ACC112 (cell line): ENCODE measurements at regions not wholly inside any gene's neighbourhood (a gene's known extent, or its start where the extent isn't known, plus 50 kb on each side); places are given as distances from the start of the nearest gene placed in this dataset.

Experiments used
- H2AFZ ChIP-seq: fragments of 200-600 bp; sonication (generic); one replicate; pipeline ENCODE4 v1.6.0; 2017; ENCODE audit warnings: antibody characterized with exemption, low read length; ENCODE audit not compliant: unreplicated experiment
- H3K27ac ChIP-seq: fragments of 200-600 bp; sonication (generic); 2 replicates; pipeline ENCODE4 v1.5.1; 2014; ENCODE audit warnings: low read depth, mild to moderate bottlenecking, antibody characterized with exemption, low read length, moderate library complexity
- H3K27me3 ChIP-seq: fragments of 200-600 bp; sonication (generic); 2 replicates; pipeline ENCODE4 v1.6.1; 2014; ENCODE audit warnings: mild to moderate bottlenecking, antibody characterized with exemption, low read length, moderate library complexity, mixed read lengths; ENCODE audit not compliant: insufficient read depth
- H3K36me3 ChIP-seq: fragments of 200-600 bp; sonication (generic); 2 replicates; pipeline ENCODE4 v1.6.1; 2016; ENCODE audit warnings: mild to moderate bottlenecking, antibody characterized with exemption, low read length, moderate library complexity, mixed read lengths; ENCODE audit not compliant: insufficient read depth
- H3K4me1 ChIP-seq: fragments of 200-600 bp; sonication (generic); one replicate; pipeline ENCODE4 v1.6.1; 2016; ENCODE audit warnings: low read length, mixed read lengths; ENCODE audit not compliant: insufficient read depth, unreplicated experiment, control insufficient read depth
- H3K4me3 ChIP-seq: fragments of 200-600 bp; sonication (generic); 2 replicates; pipeline ENCODE4 v1.5.1; 2014; ENCODE audit warnings: mild to moderate bottlenecking, low read depth, low read length
- H3K79me2 ChIP-seq: fragments of 200-600 bp; sonication (generic); one replicate; pipeline ENCODE4 v1.6.0; 2016; ENCODE audit warnings: low read length; ENCODE audit not compliant: control insufficient read depth, unreplicated experiment, insufficient read depth

DNA sequence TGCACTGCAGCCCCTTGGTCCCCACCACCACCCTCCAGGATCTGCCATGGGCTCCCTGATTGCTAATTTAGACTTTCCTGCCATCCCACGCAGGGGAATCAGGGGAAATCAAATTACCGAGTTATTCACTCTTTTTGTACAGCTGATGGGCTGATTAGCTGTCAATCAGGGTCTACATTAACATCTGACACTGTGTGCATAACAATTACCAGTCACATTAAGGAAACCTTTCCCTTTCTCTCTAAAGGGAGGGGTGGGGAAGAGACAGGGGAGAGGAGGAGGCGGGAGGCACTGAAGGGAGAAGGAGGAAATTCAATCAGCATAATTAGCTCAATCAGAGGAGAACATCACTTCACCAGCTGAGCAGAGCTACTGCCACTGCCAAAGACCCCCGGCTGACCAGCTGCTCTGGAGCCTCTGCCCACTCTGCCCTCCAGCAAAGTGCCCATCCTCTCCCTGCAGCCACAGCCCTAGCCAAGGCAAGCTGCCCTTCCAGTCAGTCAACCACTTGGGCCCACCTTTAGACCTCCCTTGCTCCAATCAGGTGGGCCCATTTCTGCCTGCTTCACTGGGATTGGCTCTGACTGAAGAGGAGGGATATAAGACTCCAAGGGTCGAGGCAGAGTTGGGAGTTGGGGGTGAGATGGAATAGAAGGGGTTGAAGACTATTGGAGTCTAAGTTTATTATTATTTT, 199.3 kb upstream of the ZC3H12A start:
- Histone ChIP-seq H2AFZ (no peak overlapping the region), H3K79me2 (no peaks in the 10 kb centered on the region), H3K27ac (no peak overlapping the region), H3K36me3 (no peaks in the 10 kb centered on the region), H3K4me3 (no peak overlapping the region), H3K4me1 (no peaks in the 10 kb centered on the region), H3K27me3 (no peaks in the 10 kb centered on the region)

DNA sequence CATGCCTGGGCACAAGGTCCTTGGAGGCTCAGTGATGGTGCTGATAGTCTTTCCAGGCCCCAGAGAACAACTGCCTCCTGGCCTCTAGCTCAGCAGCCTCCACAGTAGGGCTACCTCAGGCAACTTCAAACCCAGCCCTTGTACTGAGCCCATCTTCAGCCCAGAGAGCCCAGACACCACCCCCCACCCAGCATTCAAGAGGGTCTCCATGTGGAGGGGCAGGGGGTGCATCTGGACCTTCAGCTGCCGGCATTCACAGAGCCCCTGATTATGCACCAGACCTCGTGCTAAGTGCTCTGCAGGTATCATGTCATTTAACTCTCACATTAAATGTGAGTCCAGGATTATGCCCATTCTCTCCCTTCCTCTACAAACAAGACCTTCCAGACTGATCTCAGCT, 197.0 kb upstream of the ZC3H12A start:
- H2AFZ ChIP-seq = no peak overlapping the region
- H3K4me3 ChIP-seq = no peak overlapping the region
- no peak overlapping the region for H3K27ac ChIP-seq
- no peaks in the 10 kb centered on the region for H3K4me1 ChIP-seq
- no peaks in the 10 kb centered on the region for H3K36me3 ChIP-seq
- H3K79me2 ChIP-seq = no peaks in the 10 kb centered on the region
- no peaks in the 10 kb centered on the region for H3K27me3 ChIP-seq

DNA sequence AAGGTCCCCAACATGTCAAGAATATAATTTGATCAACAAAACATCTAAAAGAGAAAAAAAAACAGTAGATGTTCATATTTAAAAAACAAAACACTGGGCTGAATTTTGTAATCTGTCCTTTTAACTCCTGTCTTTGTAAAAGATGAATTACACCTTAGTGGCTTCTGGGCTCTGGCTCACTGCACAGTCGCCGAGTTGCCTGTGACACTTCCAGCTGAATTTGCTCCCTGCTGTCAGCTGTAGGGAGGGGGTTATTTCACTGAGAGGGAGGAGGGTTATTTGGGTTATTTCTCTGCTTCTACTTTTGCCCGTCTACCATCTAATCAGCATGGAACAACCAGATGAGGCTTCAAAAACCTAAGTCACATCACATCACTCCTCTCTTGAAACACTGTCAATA, 193.0 kb upstream of the ZC3H12A start:
- Histone ChIP-seq H3K36me3 (no peaks in the 10 kb centered on the region), H3K4me3 (no peak overlapping the region), H3K27ac (no peak overlapping the region), H3K79me2 (no peaks in the 10 kb centered on the region), H3K27me3 (no peaks in the 10 kb centered on the region), H2AFZ (no peak overlapping the region), H3K4me1 (no peaks in the 10 kb centered on the region)

DNA sequence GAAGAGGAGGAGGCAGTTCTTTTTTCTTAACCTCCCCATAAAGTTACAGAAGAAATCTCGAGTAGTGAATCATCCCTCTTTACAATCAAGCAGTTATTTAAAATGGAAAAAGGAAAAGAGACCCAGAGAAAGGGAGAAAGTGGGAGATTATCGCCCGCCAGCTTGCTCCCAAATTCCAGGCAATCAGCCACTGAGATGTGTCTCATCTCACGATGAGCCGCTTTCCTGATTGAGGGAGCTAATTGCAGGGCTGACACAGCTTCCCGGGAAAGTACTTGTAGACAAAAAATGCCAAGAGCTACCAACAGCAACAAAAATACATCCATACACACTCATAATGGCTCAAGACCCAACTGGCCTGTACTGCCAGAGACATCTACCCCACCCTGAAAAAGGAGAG, 191.6 kb upstream of the ZC3H12A start:
- H3K4me3 ChIP-seq = no peak overlapping the region
- no peak overlapping the region for H3K27ac ChIP-seq
- no peaks in the 10 kb centered on the region for H3K4me1 ChIP-seq
- H2AFZ ChIP-seq = no peak overlapping the region
- H3K79me2 ChIP-seq = no peaks in the 10 kb centered on the region
- no peaks in the 10 kb centered on the region for H3K36me3 ChIP-seq
- H3K27me3 ChIP-seq = no peaks in the 10 kb centered on the region

DNA sequence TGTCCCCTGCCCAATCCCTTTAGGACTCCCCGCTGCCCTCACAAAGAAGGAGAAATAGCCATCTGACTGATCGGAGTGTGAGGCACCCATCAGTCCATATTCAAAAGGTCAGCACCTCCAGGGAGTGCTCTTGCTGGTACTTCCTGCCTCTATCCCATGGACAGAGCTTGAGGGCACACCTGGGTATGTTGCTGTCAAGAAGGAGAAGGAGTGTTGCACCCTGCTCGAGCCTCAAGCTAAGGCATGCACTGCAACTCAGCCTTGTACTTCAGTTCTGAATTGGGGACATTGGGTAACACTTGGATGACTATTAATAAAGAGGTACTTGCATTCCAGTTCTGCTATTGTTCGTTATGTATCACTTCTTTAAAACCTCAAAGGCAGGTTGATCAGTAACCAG, 190.3 kb upstream of the ZC3H12A start:
- no peaks in the 10 kb centered on the region for H3K36me3 ChIP-seq
- no peak overlapping the region for H3K27ac ChIP-seq
- no peaks in the 10 kb centered on the region for H3K4me1 ChIP-seq
- H3K4me3 ChIP-seq = no peak overlapping the region
- no peaks in the 10 kb centered on the region for H3K27me3 ChIP-seq
- H2AFZ ChIP-seq = no peak overlapping the region
- no peaks in the 10 kb centered on the region for H3K79me2 ChIP-seq

DNA sequence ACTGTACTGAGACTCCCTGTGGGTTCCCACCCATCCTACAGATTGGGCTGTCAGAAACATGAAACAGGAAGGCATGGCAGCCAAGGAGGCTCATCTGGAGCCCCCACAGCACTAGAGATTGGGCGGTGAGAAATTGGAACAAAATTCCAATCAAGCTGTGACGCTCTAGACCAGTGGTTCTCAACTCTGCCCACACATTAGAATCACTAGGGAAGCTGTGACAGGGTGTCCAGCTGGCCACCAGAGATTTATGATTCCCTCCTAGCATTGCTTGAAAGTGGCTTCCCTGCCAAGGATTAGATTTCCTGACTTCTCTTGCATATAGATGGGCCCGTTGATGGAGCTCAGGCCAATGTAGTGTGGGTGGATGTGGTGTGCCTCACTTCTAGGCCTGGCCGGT, 187.5 kb upstream of the ZC3H12A start:
- H3K4me3 ChIP-seq = no peak overlapping the region
- no peaks in the 10 kb centered on the region for H3K4me1 ChIP-seq
- H3K36me3 ChIP-seq = no peaks in the 10 kb centered on the region
- no peak overlapping the region for H2AFZ ChIP-seq
- H3K27me3 ChIP-seq = no peaks in the 10 kb centered on the region
- no peaks in the 10 kb centered on the region for H3K79me2 ChIP-seq
- H3K27ac ChIP-seq = no peak overlapping the region

DNA sequence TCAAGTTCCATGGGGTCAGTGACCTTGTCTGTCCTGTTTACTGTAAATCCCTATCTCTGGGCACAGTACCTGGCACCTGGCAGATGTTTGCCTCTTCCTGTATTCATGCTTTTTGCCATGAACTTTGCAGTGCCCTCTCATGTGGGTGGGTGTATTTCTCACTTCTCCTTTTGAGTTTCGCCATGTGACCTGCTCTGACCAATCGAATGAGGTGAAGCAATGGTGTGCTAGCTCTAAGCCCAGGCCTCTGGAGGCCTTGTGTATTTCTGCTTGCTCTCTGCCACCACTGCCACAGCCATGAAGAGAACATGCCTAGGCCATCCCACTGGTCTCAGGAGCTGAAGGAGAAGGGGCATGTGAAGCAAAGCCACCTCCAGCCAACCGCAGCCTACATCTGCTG, 185.5 kb upstream of the ZC3H12A start:
- H3K79me2 ChIP-seq = no peaks in the 10 kb centered on the region
- H3K27ac ChIP-seq = no peak overlapping the region
- no peaks in the 10 kb centered on the region for H3K36me3 ChIP-seq
- H3K4me3 ChIP-seq = no peak overlapping the region
- no peaks in the 10 kb centered on the region for H3K27me3 ChIP-seq
- H2AFZ ChIP-seq = no peak overlapping the region
- H3K4me1 ChIP-seq = no peaks in the 10 kb centered on the region

DNA sequence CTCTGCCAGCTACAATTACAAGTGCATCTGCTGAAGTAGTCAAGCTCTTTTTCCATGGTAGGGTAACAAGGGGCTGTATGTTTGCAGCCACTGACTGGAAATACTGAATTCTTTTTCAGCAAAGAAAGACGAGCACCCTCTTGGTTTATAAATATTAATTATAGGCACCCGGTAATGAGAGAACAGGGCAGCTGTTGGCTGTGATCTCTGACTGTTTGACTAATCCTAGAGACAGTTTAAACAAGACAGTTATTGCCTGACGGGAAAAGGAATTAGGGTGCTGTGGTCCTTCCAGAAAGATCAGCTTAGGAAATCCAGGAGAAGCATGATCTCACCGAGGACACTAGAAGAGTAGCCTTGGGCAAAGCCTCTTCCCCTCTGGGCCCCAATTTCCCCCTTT, 183.7 kb upstream of the ZC3H12A start:
- H3K4me1 ChIP-seq = no peaks in the 10 kb centered on the region
- no peak overlapping the region for H3K27ac ChIP-seq
- H3K4me3 ChIP-seq = no peak overlapping the region
- no peaks in the 10 kb centered on the region for H3K27me3 ChIP-seq
- no peak overlapping the region for H2AFZ ChIP-seq
- no peaks in the 10 kb centered on the region for H3K36me3 ChIP-seq
- no peaks in the 10 kb centered on the region for H3K79me2 ChIP-seq

DNA sequence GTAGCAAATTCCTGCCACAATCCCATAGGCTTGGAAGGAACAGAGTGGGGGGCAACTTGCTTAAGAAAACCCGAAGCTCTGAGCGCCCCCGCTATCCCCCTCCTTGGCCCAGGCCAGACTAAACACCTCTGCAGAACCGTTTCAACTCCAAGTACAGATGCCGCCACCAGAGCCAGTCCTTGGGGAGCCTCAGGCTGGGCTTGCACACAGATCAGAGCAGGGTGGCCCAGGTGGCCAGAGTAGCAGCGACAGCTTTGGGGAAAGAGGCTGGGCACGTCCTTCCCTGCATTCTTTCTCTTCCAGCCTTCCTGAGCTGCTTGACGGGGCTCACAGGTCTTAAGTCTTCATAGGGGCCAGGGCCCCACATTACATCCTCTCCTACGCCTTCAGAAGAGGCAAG, 181.6 kb upstream of the ZC3H12A start:
- H3K27ac ChIP-seq = no peak overlapping the region

DNA sequence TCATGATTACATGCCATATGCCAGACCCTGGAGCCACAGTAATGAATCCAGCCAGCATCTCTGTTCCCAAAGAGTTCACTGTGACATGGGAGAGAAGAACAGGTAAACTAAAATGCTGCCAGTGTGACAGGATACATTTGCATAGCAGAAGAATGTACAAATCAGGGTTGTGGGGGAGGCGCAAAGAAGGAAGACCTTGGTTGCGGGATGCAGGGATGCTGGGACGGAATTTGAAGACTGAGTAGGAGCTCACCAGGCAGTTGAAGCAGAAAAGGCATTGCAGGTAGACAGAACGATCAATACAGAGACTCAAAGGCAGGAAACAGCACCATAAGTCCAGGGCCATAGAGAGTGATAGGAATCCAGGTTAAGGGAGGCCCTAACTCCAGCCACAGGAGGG, 180.3 kb upstream of the ZC3H12A start:
- no peaks in the 10 kb centered on the region for H3K79me2 ChIP-seq
- H3K27ac ChIP-seq = no peak overlapping the region
- no peak overlapping the region for H3K4me3 ChIP-seq
- H2AFZ ChIP-seq = no peak overlapping the region
- H3K27me3 ChIP-seq = no peaks in the 10 kb centered on the region; the same call in 1 of the 2 replicates
- H3K36me3 ChIP-seq = no peaks in the 10 kb centered on the region
- H3K4me1 ChIP-seq = no peaks in the 10 kb centered on the region

More for the DNA sequence above, 181.6 kb upstream of the ZC3H12A start:
- H2AFZ ChIP-seq = no peak overlapping the region
- H3K4me3 ChIP-seq = no peak overlapping the region
- H3K36me3 ChIP-seq = no peaks in the 10 kb centered on the region
- no peaks in the 10 kb centered on the region; the same call in 1 of the 2 replicates for H3K27me3 ChIP-seq
- no peaks in the 10 kb centered on the region for H3K4me1 ChIP-seq
- no peaks in the 10 kb centered on the region for H3K79me2 ChIP-seq

DNA sequence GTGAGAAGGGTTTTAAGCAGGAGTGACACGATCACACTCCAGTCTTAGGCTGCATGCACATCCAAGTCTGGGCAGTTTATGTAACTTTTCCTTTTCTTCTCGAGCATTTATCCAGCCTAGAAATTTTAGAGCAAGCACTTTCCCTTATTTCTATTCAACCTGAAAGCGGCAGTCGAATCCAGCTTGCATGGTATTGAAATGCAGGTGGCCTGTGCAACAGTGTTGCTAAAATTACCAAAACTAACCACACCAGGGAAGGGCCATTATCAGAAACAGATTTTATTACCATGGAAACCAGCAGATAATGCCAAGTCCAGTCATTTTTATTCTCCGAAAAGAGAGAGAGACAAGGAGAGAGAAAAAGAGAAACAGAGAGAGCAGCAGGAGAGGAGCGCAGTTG, 179.9 kb upstream of the ZC3H12A start:
- Histone ChIP-seq H3K27ac (no peak overlapping the region), H3K27me3 (no peaks in the 10 kb centered on the region; the same call in 1 of the 2 replicates), H3K4me1 (no peaks in the 10 kb centered on the region), H2AFZ (no peak overlapping the region), H3K36me3 (no peaks in the 10 kb centered on the region), H3K4me3 (no peak overlapping the region), H3K79me2 (no peaks in the 10 kb centered on the region)
